Transverse colon (tissue), 4 donors: ENCODE measurements at regions not wholly inside any gene's neighbourhood (a gene's known extent, or its start where the extent isn't known, plus 50 kb on each side); places are given as distances from the start of the nearest gene placed in this dataset.

Source experiments
- CTCF ChIP-seq, 5 experiments: fragments of 200-600 bp in 3 of 5; fragments of 450-650 bp in 2 of 5; sonication (generic) in 3 of 5; IDR thresholded peaks; 1 replicate in 2 of 5; 2 replicates in 3 of 5; pipeline ENCODE4 v1.5.1; 2016 to 2017; ENCODE audit warnings: antibody characterized with exemption in 5 of 5, inconsistent platforms in 3 of 5, mild to moderate bottlenecking in 2 of 5, moderate library complexity in 1 of 5
- EP300 ChIP-seq: sonication (generic); formaldehyde crosslinking; IDR thresholded peaks from one replicate; pipeline ENCODE4 v1.6.1; 2017; ENCODE audit warnings: antibody characterized with exemption, low read depth
- POLR2A ChIP-seq: fragments of 450-650 bp; IDR thresholded peaks from one replicate; pipeline ENCODE4 v1.6.1; 2016; ENCODE audit warnings: antibody characterized with exemption, mild to moderate bottlenecking, moderate library complexity
- POLR2AphosphoS5 ChIP-seq, 3 donors: sonication (generic); formaldehyde crosslinking; IDR thresholded peaks; one replicate each; pipeline ENCODE4 v1.6.1; 2016; ENCODE audit warnings: antibody characterized with exemption in 3 of 3

- no peak for TF ChIP-seq CTCF (IDR thresholded peaks at IDR 0.05)
- TF ChIP-seq EP300, result no peak
- TF ChIP-seq POLR2AphosphoS5 (IDR thresholded peaks at IDR 0.05), result no peak
- no peak for TF ChIP-seq POLR2A
Measured at GRCh38 chr9:29668732-29669131, 2095.5 kb upstream of the C9orf72 start.
